MM.1S (cell line): ENCODE measurements at regions not wholly inside any gene's neighbourhood (a gene's known extent, or its start where the extent isn't known, plus 50 kb on each side); places are given as distances from the start of the nearest gene placed in this dataset.

ENCODE experiments used
- EZH2 ChIP-seq: fragments of 300-600 bp; sonication (generic); optimal IDR thresholded peaks from 2 replicates; pipeline ENCODE3; 2017; ENCODE audit warnings: low read depth, mild to moderate bottlenecking, antibody characterized with exemption, low read length, mixed read lengths
- TF ChIP-seq, protein P1 (sequence below): fragments of 300-600 bp; sonication (generic); IDR thresholded peaks from 2 replicates; pipeline ENCODE4 v1.5.1; 2016; ENCODE audit warnings: antibody characterized with exemption, low read length, mixed read lengths

DNA sequence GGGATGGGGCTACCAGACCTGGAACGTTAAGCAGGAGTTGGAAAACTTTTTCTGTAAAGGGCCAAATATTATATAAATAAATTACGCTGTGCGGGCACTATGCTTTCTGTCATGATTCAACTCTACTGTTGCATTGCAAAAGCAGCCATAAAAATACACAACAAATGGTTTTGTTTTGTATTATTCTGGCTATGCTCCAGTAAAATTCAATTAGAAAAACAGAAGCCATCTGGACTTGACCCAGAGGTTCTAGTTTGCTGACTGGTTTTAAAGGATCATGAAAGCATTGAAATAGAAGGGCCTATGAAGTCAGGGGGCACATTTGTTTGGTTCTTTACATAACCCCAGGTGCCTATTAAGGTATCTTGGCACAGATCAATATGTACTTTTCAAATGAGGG lies 647.4 kb upstream of the LMCD1 start:
- TF ChIP-seq, protein P1, sequence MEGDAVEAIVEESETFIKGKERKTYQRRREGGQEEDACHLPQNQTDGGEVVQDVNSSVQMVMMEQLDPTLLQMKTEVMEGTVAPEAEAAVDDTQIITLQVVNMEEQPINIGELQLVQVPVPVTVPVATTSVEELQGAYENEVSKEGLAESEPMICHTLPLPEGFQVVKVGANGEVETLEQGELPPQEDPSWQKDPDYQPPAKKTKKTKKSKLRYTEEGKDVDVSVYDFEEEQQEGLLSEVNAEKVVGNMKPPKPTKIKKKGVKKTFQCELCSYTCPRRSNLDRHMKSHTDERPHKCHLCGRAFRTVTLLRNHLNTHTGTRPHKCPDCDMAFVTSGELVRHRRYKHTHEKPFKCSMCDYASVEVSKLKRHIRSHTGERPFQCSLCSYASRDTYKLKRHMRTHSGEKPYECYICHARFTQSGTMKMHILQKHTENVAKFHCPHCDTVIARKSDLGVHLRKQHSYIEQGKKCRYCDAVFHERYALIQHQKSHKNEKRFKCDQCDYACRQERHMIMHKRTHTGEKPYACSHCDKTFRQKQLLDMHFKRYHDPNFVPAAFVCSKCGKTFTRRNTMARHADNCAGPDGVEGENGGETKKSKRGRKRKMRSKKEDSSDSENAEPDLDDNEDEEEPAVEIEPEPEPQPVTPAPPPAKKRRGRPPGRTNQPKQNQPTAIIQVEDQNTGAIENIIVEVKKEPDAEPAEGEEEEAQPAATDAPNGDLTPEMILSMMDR: no peak
- no peak for TF ChIP-seq EZH2
